Esophagus muscularis mucosa (tissue), 4 donors: ENCODE measurements at regions not wholly inside any gene's neighbourhood (a gene's known extent, or its start where the extent isn't known, plus 50 kb on each side); places are given as distances from the start of the nearest gene placed in this dataset.

Experiments
- DNase-seq: peaks from one replicate; pipeline ENCODE4 v3.0.0-alpha.2; 2017; ENCODE audit errors: extremely low spot score
- H3K27ac ChIP-seq, 4 donors: fragments of 200-600 bp; sonication (generic); replicated peaks in 1 of 4; 1 replicate in 3 of 4; 2 replicates in 1 of 4; pipeline ENCODE4 v1.5.1; 2016 to 2019; ENCODE audit warnings: mild to moderate bottlenecking in 1 of 4
- H3K27me3 ChIP-seq, 4 donors: fragments of 200-600 bp; sonication (generic); one replicate each; pipeline versions ENCODE4 v1.5.1 to v1.6.0; 2016 to 2019
- H3K36me3 ChIP-seq, 4 donors: fragments of 200-600 bp; sonication (generic); one replicate each; pipeline ENCODE4 v1.5.1; 2016 to 2019
- H3K4me1 ChIP-seq, 4 donors: fragments of 200-600 bp; sonication (generic); one replicate each; pipeline ENCODE4 v1.5.1; 2016 to 2019
- H3K4me3 ChIP-seq, 4 donors: fragments of 200-600 bp; sonication (generic); 1 replicate in 2 of 4; 2 replicates in 2 of 4; pipeline ENCODE4 v1.5.1; 2016 to 2019; ENCODE audit warnings: mild to moderate bottlenecking in 4 of 4, moderate library complexity in 1 of 4
- H3K9me3 ChIP-seq, 4 donors: fragments of 200-600 bp; sonication (generic); 1 replicate in 3 of 4; 2 replicates in 1 of 4; pipeline ENCODE4 v1.5.1; 2016 to 2019
- CTCF ChIP-seq, 3 experiments: fragments of 200-600 bp in 2 of 3; fragments of 450-650 bp in 1 of 3; sonication (generic) in 2 of 3; IDR thresholded peaks; one replicate each; pipeline ENCODE4 v1.5.1; 2017 to 2019; ENCODE audit warnings: antibody characterized with exemption in 3 of 3, mild to moderate bottlenecking in 2 of 3, moderate library complexity in 1 of 3
- EP300 ChIP-seq: sonication (generic); formaldehyde crosslinking; IDR thresholded peaks from one replicate; pipeline ENCODE4 v1.6.1; 2017; ENCODE audit warnings: antibody characterized with exemption
- POLR2A ChIP-seq: fragments of 450-650 bp; IDR thresholded peaks from one replicate; pipeline ENCODE4 v1.6.1; 2017; ENCODE audit warnings: antibody characterized with exemption, moderate library complexity, mild to moderate bottlenecking, low read depth
- POLR2AphosphoS5 ChIP-seq, 2 donors: sonication (generic); formaldehyde crosslinking; IDR thresholded peaks; one replicate each; pipeline ENCODE4 v1.6.1; 2017; ENCODE audit warnings: antibody characterized with exemption in 2 of 2
- WGBS: methylation state at CpG from one replicate; pipeline ENCODE4 v1.1.5; 2018; 5-methylcytosine and 5-hydroxymethylcytosine counted together
- intact Hi-C: fragments of 100-400 bp; cut with DNase I; formaldehyde crosslinking; loops from one replicate; pipeline ENCODE4 v1.15.1; 2023

DNA sequence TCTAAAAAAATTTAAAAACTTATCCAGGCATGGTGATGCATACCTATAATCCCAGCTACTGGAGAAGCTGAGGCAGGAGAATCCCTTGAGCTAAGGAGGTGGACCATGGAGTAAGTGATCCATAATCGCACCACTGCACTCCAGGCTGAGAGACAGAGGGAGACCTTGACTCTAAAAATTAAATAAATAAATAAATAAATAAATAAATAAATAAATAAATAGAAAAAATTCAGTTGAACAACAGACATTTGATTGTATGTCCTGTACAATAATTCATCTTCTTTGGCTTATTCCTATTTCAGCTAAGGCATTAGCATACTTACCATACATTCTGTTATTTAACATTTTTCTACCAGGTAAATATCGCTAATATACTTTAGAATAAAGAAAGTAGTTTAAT lies 726.1 kb upstream of the GALNTL6 start:
- H3K36me3 ChIP-seq: no peaks in the 10 kb centered on the region
- no peaks in the 10 kb centered on the region for H3K4me1 ChIP-seq
- no peak overlapping the region for H3K27ac ChIP-seq
- no peak overlapping the region for H3K4me3 ChIP-seq
- intact Hi-C loops: no loop called here
- no peaks in the 10 kb centered on the region for H3K27me3 ChIP-seq
- DNase-seq: no peak
- H3K9me3 ChIP-seq: peaks cover 0 to 13% (median 2%) of the 10 kb centered on the region in 4 donors
- TF ChIP-seq CTCF (IDR thresholded peaks at IDR 0.05) (no peak), POLR2AphosphoS5 (IDR thresholded peaks at IDR 0.05) (no peak), POLR2A (no peak), EP300 (no peak)
- 97% methylated on average over 2 of the region's 2 CpGs for WGBS

DNA sequence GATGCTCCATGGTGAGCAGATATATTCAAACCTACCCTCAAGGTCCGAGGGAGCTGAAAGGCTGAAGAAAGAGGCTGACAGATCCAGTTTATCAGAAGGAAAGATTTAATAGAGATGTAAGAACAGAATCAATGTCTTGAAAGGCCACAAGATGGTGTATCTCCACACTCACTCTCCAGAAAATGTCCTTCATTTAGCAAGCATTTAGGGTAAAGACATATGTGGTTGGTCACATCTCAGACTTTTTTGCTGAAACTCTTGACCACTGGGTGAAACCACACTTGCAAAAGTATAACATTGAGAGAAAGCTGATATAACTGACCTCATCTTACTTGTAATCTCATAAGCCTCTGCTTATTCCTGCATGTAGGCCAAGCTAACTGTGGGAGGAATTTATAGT lies 745.8 kb upstream of the GALNTL6 start:
- H3K27me3 ChIP-seq: no peaks in the 10 kb centered on the region
- TF ChIP-seq EP300 (no peak), POLR2A (no peak), POLR2AphosphoS5 (IDR thresholded peaks at IDR 0.05) (no peak), CTCF (IDR thresholded peaks at IDR 0.05) (no peak)
- DNase-seq: no peak
- H3K9me3 ChIP-seq: peaks cover 0 to 8% (median 0%) of the 10 kb centered on the region in 4 donors
- intact Hi-C loops: no loop called here
- H3K36me3 ChIP-seq: no peaks in the 10 kb centered on the region
- no peaks in the 10 kb centered on the region for H3K4me1 ChIP-seq
- H3K27ac ChIP-seq: no peak overlapping the region
- 86% methylated on average over 1 of the region's 1 CpG for WGBS
- H3K4me3 ChIP-seq: no peak overlapping the region

- intact Hi-C loops: no loop called here
- H3K4me3 ChIP-seq: no peak overlapping the region
- DNase-seq: no peak
- no peak for TF ChIP-seq POLR2A
- no peak for TF ChIP-seq POLR2AphosphoS5 (IDR thresholded peaks at IDR 0.05)
- TF ChIP-seq EP300: no peak
- TF ChIP-seq CTCF (IDR thresholded peaks at IDR 0.05): no peak
- H3K4me1 ChIP-seq: no peaks in the 10 kb centered on the region
- H3K9me3 ChIP-seq: peaks cover 0 to 4% (median 0%) of the 10 kb centered on the region in 4 donors
- WGBS: 82% methylated on average over 1 of the region's 1 CpG
- H3K27ac ChIP-seq: no peak overlapping the region
- no peaks in the 10 kb centered on the region for H3K36me3 ChIP-seq
- H3K27me3 ChIP-seq: no peaks in the 10 kb centered on the region
These were observed 763.8 kb upstream of the GALNTL6 start for GRCh38 chr4:171049380-171049779.

DNA sequence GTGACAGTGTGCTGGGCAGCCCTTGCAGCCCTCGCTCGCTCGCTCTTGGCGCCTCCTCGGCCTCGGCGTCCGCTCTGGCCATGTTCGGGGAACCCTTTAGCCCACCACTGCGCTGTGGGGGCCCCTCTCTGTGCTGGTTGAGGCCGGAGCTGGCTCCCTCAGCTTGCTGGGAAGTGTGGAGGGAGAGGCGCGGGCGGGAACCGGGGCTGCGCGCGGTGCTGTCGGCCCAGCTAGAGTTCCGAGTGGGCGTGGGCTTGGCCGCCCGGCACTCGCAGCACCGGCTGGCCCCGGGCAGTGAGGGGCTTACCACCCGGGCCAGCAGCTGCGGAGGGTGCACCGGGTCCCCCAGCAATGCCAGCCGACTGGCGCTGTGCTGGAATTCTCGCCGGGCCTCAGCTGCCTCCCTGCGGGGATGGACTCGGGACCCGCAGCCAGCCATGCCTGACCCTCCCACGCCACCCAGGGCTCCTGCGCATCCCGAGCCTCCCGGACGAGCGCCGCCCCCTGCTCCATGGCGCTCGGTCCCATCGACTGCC lies 770.1 kb upstream of the GALNTL6 start:
- H3K36me3 ChIP-seq: no peaks in the 10 kb centered on the region
- no peak for TF ChIP-seq POLR2A
- no peak for TF ChIP-seq POLR2AphosphoS5 (IDR thresholded peaks at IDR 0.05)
- no peak for TF ChIP-seq CTCF (IDR thresholded peaks at IDR 0.05)
- TF ChIP-seq EP300: no peak
- 98% methylated on average over 13 of the region's 46 CpGs for WGBS
- no peak overlapping the region for H3K27ac ChIP-seq
- no peak for DNase-seq
- no peak overlapping the region for H3K4me3 ChIP-seq
- intact Hi-C loops: no loop called here
- H3K27me3 ChIP-seq: no peaks in the 10 kb centered on the region
- no peaks in the 10 kb centered on the region for H3K4me1 ChIP-seq
- peaks cover 0 to 14% (median 3%) of the 10 kb centered on the region in 4 donors for H3K9me3 ChIP-seq

GRCh38 chr4:171035909-171036308 lies 777.3 kb upstream of the GALNTL6 start:
- H3K9me3 ChIP-seq: no peaks in the 10 kb centered on the region
- intact Hi-C loops: no loop called here
- H3K27ac ChIP-seq: no peak overlapping the region
- no peak overlapping the region for H3K4me3 ChIP-seq
- no peak for DNase-seq
- no peaks in the 10 kb centered on the region for H3K36me3 ChIP-seq
- WGBS: 92% methylated on average over 3 of the region's 3 CpGs
- H3K4me1 ChIP-seq: no peaks in the 10 kb centered on the region
- TF ChIP-seq POLR2AphosphoS5 (IDR thresholded peaks at IDR 0.05): no peak
- TF ChIP-seq EP300: no peak
- TF ChIP-seq CTCF (IDR thresholded peaks at IDR 0.05): no peak
- TF ChIP-seq POLR2A: no peak
- H3K27me3 ChIP-seq: no peaks in the 10 kb centered on the region
